RWPE2 (cell line): ENCODE measurements at regions not wholly inside any gene's neighbourhood (a gene's known extent, or its start where the extent isn't known, plus 50 kb on each side); places are given as distances from the start of the nearest gene placed in this dataset.

Experiments
- ATAC-seq: fragments of 200-7000 bp; cut with Tn5 transposase; 3 replicates; pipeline ENCODE4 v1.9.1; 2021; ENCODE audit warnings: low read depth
- DNase-seq: peaks from one replicate; pipeline ENCODE4 v3.0.0-alpha.2; 2020; ENCODE audit warnings: low spot score
- H3K27ac ChIP-seq: fragments of 450-650 bp; 2 replicates; pipeline ENCODE4 v1.5.1; 2017; ENCODE audit warnings: mild to moderate bottlenecking; ENCODE audit not compliant: poor library complexity, severe bottlenecking
- H3K27me3 ChIP-seq: fragments of 250-450 bp; sonication (Bioruptor Pico); 2 replicates; pipeline ENCODE4 v1.5.1; 2021; ENCODE audit warnings: mild to moderate bottlenecking, moderate library complexity; ENCODE audit not compliant: insufficient read depth, poor library complexity, severe bottlenecking
- H3K36me3 ChIP-seq: fragments of 250-450 bp; sonication (Bioruptor Pico); 2 replicates; pipeline ENCODE4 v1.5.1; 2020; ENCODE audit warnings: low read depth, mild to moderate bottlenecking, moderate library complexity
- H3K4me1 ChIP-seq: fragments of 250-450 bp; sonication (Bioruptor Pico); 2 replicates; pipeline ENCODE4 v1.5.1; 2021; ENCODE audit warnings: mild to moderate bottlenecking, moderate library complexity; ENCODE audit not compliant: insufficient read depth, poor library complexity, severe bottlenecking
- H3K4me3 ChIP-seq: fragments of 250-450 bp; sonication (Bioruptor Pico); 2 replicates; pipeline ENCODE4 v1.5.1; 2021; ENCODE audit warnings: mild to moderate bottlenecking, moderate library complexity; ENCODE audit not compliant: severe bottlenecking
- H3K9me3 ChIP-seq: fragments of 250-450 bp; sonication (Bioruptor Pico); 2 replicates; pipeline ENCODE4 v1.5.1; 2021; ENCODE audit warnings: mild to moderate bottlenecking, moderate library complexity; ENCODE audit not compliant: severe bottlenecking
- CTCF ChIP-seq: fragments of 450-650 bp; IDR thresholded peaks from one replicate; pipeline ENCODE4 v1.5.1; 2017; ENCODE audit warnings: mild to moderate bottlenecking, moderate library complexity; ENCODE audit not compliant: poor library complexity, severe bottlenecking

GRCh38 chr15:69852482-69852881 lies 245.2 kb downstream of the TLE3 start:
- TF ChIP-seq CTCF, result no peak
- no peak overlapping the region for H3K4me3 ChIP-seq
- no peaks in the 10 kb centered on the region for H3K4me1 ChIP-seq
- H3K27me3 ChIP-seq, result no peaks in the 10 kb centered on the region
- no peak overlapping the region for H3K27ac ChIP-seq
- no peaks in the 10 kb centered on the region for H3K9me3 ChIP-seq
- DNase-seq, result no peak
- no peak for ATAC-seq
- H3K36me3 ChIP-seq, result no peaks in the 10 kb centered on the region

DNA sequence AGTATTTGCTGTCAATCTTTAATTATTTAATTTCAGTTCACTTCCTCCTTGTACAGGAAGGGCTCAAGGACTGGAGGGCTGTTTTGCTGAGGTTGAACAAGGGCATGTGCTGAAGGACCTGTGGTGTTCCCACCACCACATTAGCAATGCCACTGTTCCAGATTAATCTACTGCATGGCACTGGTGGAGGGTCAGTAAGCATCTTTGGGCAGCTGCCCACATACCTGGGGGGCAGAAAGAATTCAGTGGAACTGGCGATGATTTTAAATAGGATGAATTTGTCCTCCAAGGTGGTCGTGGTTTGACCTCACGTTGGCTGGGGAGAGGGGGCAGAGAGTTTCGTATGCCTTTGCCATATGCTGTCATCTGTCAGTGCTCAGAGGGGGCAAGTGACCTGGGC lies 244.8 kb downstream of the TLE3 start:
- ATAC-seq (no peak), DNase-seq (no peak)
- Histone ChIP-seq H3K4me1 (no peaks in the 10 kb centered on the region), H3K27me3 (no peaks in the 10 kb centered on the region), H3K4me3 (no peak overlapping the region), H3K27ac (no peak overlapping the region), H3K36me3 (no peaks in the 10 kb centered on the region), H3K9me3 (no peaks in the 10 kb centered on the region)
- TF ChIP-seq CTCF, result no peak

DNA sequence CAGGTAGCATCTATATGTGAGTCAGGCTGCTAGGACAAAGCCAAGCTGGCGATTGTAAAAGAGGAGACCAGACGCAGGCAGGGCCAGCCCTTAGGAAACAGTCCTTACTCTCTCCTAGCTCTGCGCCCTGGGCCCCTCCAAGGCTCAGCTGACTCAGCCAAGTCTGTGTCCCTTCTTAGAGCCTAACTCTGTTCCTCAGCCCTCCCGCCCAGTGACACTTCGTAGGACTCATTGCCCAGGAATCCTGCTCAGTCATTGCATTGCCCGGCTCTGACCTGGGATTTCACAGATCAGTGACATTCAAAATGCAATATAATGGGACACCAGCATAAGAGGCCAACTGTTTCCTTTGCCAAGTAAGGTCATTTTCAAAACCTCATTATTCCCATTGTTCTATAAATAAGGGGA lies 244.2 kb downstream of the TLE3 start:
- DNase-seq (no peak), ATAC-seq (peak; percentile 74)
- Histone ChIP-seq H3K9me3 (no peaks in the 10 kb centered on the region), H3K36me3 (no peaks in the 10 kb centered on the region), H3K27ac (no peak overlapping the region), H3K4me1 (no peaks in the 10 kb centered on the region), H3K27me3 (no peaks in the 10 kb centered on the region), H3K4me3 (no peak overlapping the region)
- TF ChIP-seq CTCF, result no peak

- Histone ChIP-seq H3K27ac (no peak overlapping the region), H3K4me1 (no peaks in the 10 kb centered on the region), H3K4me3 (no peak overlapping the region), H3K27me3 (no peaks in the 10 kb centered on the region), H3K36me3 (no peaks in the 10 kb centered on the region), H3K9me3 (no peaks in the 10 kb centered on the region)
- TF ChIP-seq CTCF, result no peak
- ATAC-seq (no peak), DNase-seq (no peak)
Observed at GRCh38 chr15:69854001-69854400, 243.7 kb downstream of the TLE3 start.

GRCh38 chr15:69854521-69855181 lies 243.1 kb downstream of the TLE3 start:
- Histone ChIP-seq H3K36me3 (no peaks in the 10 kb centered on the region), H3K9me3 (no peaks in the 10 kb centered on the region), H3K4me1 (no peaks in the 10 kb centered on the region), H3K27me3 (no peaks in the 10 kb centered on the region), H3K4me3 (no peak overlapping the region), H3K27ac (no peak overlapping the region)
- no peak for ATAC-seq
- no peak for DNase-seq
- TF ChIP-seq CTCF, result no peak
